Prostate gland (tissue), 2 donors: ENCODE measurements at regions not wholly inside any gene's neighbourhood (a gene's known extent, or its start where the extent isn't known, plus 50 kb on each side); places are given as distances from the start of the nearest gene placed in this dataset.
"Not testable (repeated sequence)": the region's sequence is repeated elsewhere in the genome, so short reads cannot be mapped to it uniquely, and the experiment has no call there.

Experiments used
- DNase-seq: peaks from one replicate; pipeline ENCODE4 v3.0.0-alpha.2; 2019; ENCODE audit warnings: low spot score
- H3K27ac ChIP-seq, 2 donors: fragments of 200-600 bp; sonication (generic); 2 replicates each; pipeline ENCODE4 v1.5.1; 2017 to 2019
- H3K27me3 ChIP-seq: fragments of 200-600 bp; sonication (generic); replicated peaks from 2 replicates; pipeline ENCODE4 v1.5.1; 2019; ENCODE audit not compliant: insufficient read depth
- H3K36me3 ChIP-seq, 2 donors: fragments of 200-600 bp; sonication (generic); 1 replicate in 1 of 2; 2 replicates in 1 of 2; pipeline versions ENCODE4 v1.5.1 to v1.8.1; 2017 to 2019
- H3K4me1 ChIP-seq: fragments of 200-600 bp; sonication (generic); replicated peaks from 2 replicates; pipeline ENCODE4 v1.5.1; 2019
- H3K4me3 ChIP-seq, 2 donors: fragments of 200-600 bp; sonication (generic); 2 replicates each; pipeline ENCODE4 v1.5.1; 2017 to 2019
- H3K9me3 ChIP-seq: fragments of 200-600 bp; sonication (generic); 2 replicates; pipeline ENCODE4 v1.5.1; 2017
- POLR2A ChIP-seq: fragments of 450-650 bp; IDR thresholded peaks from one replicate; pipeline ENCODE4 v1.6.1; 2016; ENCODE audit warnings: antibody characterized with exemption, mild to moderate bottlenecking
- POLR2AphosphoS5 ChIP-seq: sonication (generic); formaldehyde crosslinking; IDR thresholded peaks from one replicate; pipeline ENCODE4 v1.6.1; 2017; ENCODE audit warnings: antibody characterized with exemption
- WGBS: methylation state at CpG from one replicate; pipeline ENCODE4 v1.1.5; 2018; 5-methylcytosine and 5-hydroxymethylcytosine counted together
- intact Hi-C: fragments of 100-400 bp; cut with DNase I; formaldehyde crosslinking; loops from one replicate; pipeline ENCODE4 v1.14.2; 2022
- TF ChIP-seq, protein P1 (sequence below), 4 experiments: fragments of 200-600 bp in 2 of 4; fragments of 450-650 bp in 2 of 4; sonication (generic) in 2 of 4; IDR thresholded peaks; 1 replicate in 3 of 4; 2 replicates in 1 of 4; pipeline ENCODE4 v1.5.1; 2016 to 2019; ENCODE audit warnings: antibody characterized with exemption in 4 of 4, mild to moderate bottlenecking in 2 of 4, moderate library complexity in 2 of 4

GRCh38 chr5:62812621-62813255 lies 234.1 kb downstream of the LRRC70 start:
- 25% methylated on average over 6 of the region's 6 CpGs for WGBS

DNA sequence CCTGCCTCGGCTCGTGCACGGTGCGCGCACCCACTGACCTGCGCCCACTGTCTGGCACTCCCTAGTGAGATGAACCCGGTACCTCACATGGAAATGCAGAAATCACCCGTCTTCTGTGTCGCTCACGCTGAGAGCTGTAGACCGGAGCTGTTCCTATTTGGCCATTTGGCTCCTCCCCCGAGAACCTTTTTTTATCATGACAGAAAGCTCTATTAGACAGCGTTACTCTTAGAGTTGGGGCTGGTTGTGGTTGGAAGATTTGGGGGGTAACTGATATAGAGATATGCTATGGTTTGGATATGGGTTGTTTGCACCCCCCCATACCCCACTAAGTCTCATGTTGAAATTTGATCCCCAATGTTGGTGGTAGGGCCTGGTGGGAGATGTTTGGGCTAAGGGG lies 226.2 kb downstream of the LRRC70 start:
- 50% methylated on average over 13 of the region's 13 CpGs for WGBS
- H3K9me3 ChIP-seq, H3K27ac ChIP-seq, H3K27me3 ChIP-seq, H3K36me3 ChIP-seq, intact Hi-C loops, H3K4me1 ChIP-seq, DNase-seq, H3K4me3 ChIP-seq: not testable (repeated sequence)

More at GRCh38 chr5:62812621-62813255, 234.1 kb downstream of the LRRC70 start:
- H3K9me3 ChIP-seq, result no peaks in the 10 kb centered on the region
- TF ChIP-seq, protein P1, sequence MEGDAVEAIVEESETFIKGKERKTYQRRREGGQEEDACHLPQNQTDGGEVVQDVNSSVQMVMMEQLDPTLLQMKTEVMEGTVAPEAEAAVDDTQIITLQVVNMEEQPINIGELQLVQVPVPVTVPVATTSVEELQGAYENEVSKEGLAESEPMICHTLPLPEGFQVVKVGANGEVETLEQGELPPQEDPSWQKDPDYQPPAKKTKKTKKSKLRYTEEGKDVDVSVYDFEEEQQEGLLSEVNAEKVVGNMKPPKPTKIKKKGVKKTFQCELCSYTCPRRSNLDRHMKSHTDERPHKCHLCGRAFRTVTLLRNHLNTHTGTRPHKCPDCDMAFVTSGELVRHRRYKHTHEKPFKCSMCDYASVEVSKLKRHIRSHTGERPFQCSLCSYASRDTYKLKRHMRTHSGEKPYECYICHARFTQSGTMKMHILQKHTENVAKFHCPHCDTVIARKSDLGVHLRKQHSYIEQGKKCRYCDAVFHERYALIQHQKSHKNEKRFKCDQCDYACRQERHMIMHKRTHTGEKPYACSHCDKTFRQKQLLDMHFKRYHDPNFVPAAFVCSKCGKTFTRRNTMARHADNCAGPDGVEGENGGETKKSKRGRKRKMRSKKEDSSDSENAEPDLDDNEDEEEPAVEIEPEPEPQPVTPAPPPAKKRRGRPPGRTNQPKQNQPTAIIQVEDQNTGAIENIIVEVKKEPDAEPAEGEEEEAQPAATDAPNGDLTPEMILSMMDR (IDR thresholded peaks at IDR 0.05), result no peak
- TF ChIP-seq POLR2A, result no peak
- TF ChIP-seq POLR2AphosphoS5, result no peak
- intact Hi-C loops, result no loop called here
- no peak overlapping the region for H3K4me3 ChIP-seq
- no peaks in the 10 kb centered on the region for H3K4me1 ChIP-seq
- H3K27ac ChIP-seq, result no peak overlapping the region
- H3K36me3 ChIP-seq, result no peaks in the 10 kb centered on the region
- no peaks in the 10 kb centered on the region for H3K27me3 ChIP-seq
- DNase-seq, result no peak

- Histone ChIP-seq H3K27me3 (no peaks in the 10 kb centered on the region), H3K4me3 (no peak overlapping the region), H3K4me1 (no peaks in the 10 kb centered on the region), H3K9me3 (no peaks in the 10 kb centered on the region), H3K27ac (no peak overlapping the region), H3K36me3 (no peaks in the 10 kb centered on the region)
- intact Hi-C loops, result no loop called here
- TF ChIP-seq, protein P1 (IDR thresholded peaks at IDR 0.05), result no peak
- TF ChIP-seq POLR2A (no peak), POLR2AphosphoS5 (no peak)
- no peak for DNase-seq
Measured at GRCh38 chr5:62795926-62796325, 217.3 kb downstream of the LRRC70 start.

DNA sequence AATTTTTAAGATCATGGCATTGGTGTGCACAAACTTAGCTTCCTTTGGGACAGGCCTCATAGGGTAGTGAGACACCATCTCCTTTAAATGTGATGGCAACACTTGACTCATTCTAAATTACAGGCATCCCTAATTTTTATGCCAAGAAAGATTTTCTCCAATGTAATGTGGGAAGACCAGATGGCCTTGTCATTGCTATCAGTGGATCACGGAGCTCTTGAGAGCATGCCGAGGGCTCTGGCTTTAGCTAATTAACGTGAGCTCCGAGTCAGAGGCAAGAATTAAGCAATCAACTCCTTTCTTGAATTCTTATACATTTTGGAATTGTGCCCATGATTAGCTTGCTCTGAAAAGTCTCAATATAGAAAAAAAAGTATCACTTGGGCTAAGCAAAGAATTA lies 215.8 kb downstream of the LRRC70 start:
- intact Hi-C loops, result no loop called here
- no peak overlapping the region for H3K4me3 ChIP-seq
- WGBS, result 81% methylated on average over 4 of the region's 4 CpGs
- DNase-seq, result no peak
- no peaks in the 10 kb centered on the region for H3K27me3 ChIP-seq
- H3K36me3 ChIP-seq, result no peaks in the 10 kb centered on the region
- TF ChIP-seq, protein P1 (IDR thresholded peaks at IDR 0.05), result no peak
- TF ChIP-seq POLR2AphosphoS5, result no peak
- TF ChIP-seq POLR2A, result no peak
- H3K27ac ChIP-seq, result no peak overlapping the region
- H3K4me1 ChIP-seq, result no peaks in the 10 kb centered on the region
- H3K9me3 ChIP-seq, result no peaks in the 10 kb centered on the region

- intact Hi-C loops, result no loop called here
- no peak for TF ChIP-seq POLR2A
- TF ChIP-seq POLR2AphosphoS5, result no peak
- TF ChIP-seq, protein P1 (IDR thresholded peaks at IDR 0.05), result no peak
- no peak for DNase-seq
- H3K4me1 ChIP-seq, result no peaks in the 10 kb centered on the region
- no peaks in the 10 kb centered on the region for H3K36me3 ChIP-seq
- no peaks in the 10 kb centered on the region for H3K27me3 ChIP-seq
- WGBS, result 60% methylated on average over 2 of the region's 2 CpGs
- no peak overlapping the region for H3K27ac ChIP-seq
- H3K4me3 ChIP-seq, result no peak overlapping the region
- H3K9me3 ChIP-seq, result no peaks in the 10 kb centered on the region
Measured at GRCh38 chr5:62791059-62791458, 212.4 kb downstream of the LRRC70 start.
